ENCODE measurements at regions not wholly inside any gene's neighbourhood (a gene's known extent, or its start where the extent isn't known, plus 50 kb on each side); places are given as distances from the start of the nearest gene placed in this dataset.
"Not testable (repeated sequence)": the region's sequence is repeated elsewhere in the genome, so short reads cannot be mapped to it uniquely, and the experiment has no call there.

- no peaks in the 10 kb centered on the region for H3K27me3 ChIP-seq (ENCODE audit: control insufficient read depth, insufficient read depth, low read length)
- TF ChIP-seq CTCF (IDR thresholded peaks at IDR 0.05; ENCODE audit: insufficient read depth, low read length, severe bottlenecking) = no peak
- H3K36me3 ChIP-seq (ENCODE audit: control insufficient read depth, insufficient read depth, low read length) = no peaks in the 10 kb centered on the region
- DNase-seq (ENCODE audit: low read depth) (no peak), FAIRE-seq (no peak)
- no peak overlapping the region for H3K4me3 ChIP-seq (ENCODE audit: low read depth, low read length)
Measured at GRCh38 chr5:116881921-116882531, 307.4 kb upstream of the SEMA6A start.

- no peak for FAIRE-seq
- no peaks in the 10 kb centered on the region for H3K27me3 ChIP-seq (ENCODE audit: control insufficient read depth, insufficient read depth, low read length)
- DNase-seq (ENCODE audit: low read depth) = no peak
- no peaks in the 10 kb centered on the region for H3K36me3 ChIP-seq (ENCODE audit: control insufficient read depth, insufficient read depth, low read length)
- no peak for TF ChIP-seq CTCF (IDR thresholded peaks at IDR 0.05; ENCODE audit: insufficient read depth, low read length, severe bottlenecking)
- H3K4me3 ChIP-seq (ENCODE audit: low read depth, low read length) = no peak overlapping the region
Measured at GRCh38 chr5:116880601-116881000, 306.0 kb upstream of the SEMA6A start.

- H3K4me3 ChIP-seq (ENCODE audit: low read depth, low read length) = no peak overlapping the region
- no peak for TF ChIP-seq CTCF (IDR thresholded peaks at IDR 0.05; ENCODE audit: insufficient read depth, low read length, severe bottlenecking)
- FAIRE-seq (no peak), DNase-seq (ENCODE audit: low read depth) (no peak)
- no peaks in the 10 kb centered on the region for H3K27me3 ChIP-seq (ENCODE audit: control insufficient read depth, insufficient read depth, low read length)
- H3K36me3 ChIP-seq (ENCODE audit: control insufficient read depth, insufficient read depth, low read length) = no peaks in the 10 kb centered on the region
Measured at GRCh38 chr5:116880150-116880549, 305.5 kb upstream of the SEMA6A start.

- no peak overlapping the region for H3K4me3 ChIP-seq (ENCODE audit: low read depth, low read length)
- H3K27me3 ChIP-seq (ENCODE audit: control insufficient read depth, insufficient read depth, low read length) = no peaks in the 10 kb centered on the region
- no peak for FAIRE-seq
- peak; percentile 18 for DNase-seq (ENCODE audit: low read depth)
- H3K36me3 ChIP-seq (ENCODE audit: control insufficient read depth, insufficient read depth, low read length) = no peaks in the 10 kb centered on the region
- no peak for TF ChIP-seq CTCF (IDR thresholded peaks at IDR 0.05; ENCODE audit: insufficient read depth, low read length, severe bottlenecking)
Measured at GRCh38 chr5:116876240-116876840, 301.7 kb upstream of the SEMA6A start.

GRCh38 chr5:116872986-116873385 is 298.4 kb upstream of the SEMA6A start:
- Histone ChIP-seq H3K36me3 (ENCODE audit: control insufficient read depth, insufficient read depth, low read length) (no peaks in the 10 kb centered on the region), H3K27me3 (ENCODE audit: control insufficient read depth, insufficient read depth, low read length) (no peaks in the 10 kb centered on the region), H3K4me3 (ENCODE audit: low read depth, low read length) (no peak overlapping the region)
- no peak for TF ChIP-seq CTCF (IDR thresholded peaks at IDR 0.05; ENCODE audit: insufficient read depth, low read length, severe bottlenecking)
- DNase-seq (ENCODE audit: low read depth) (peak; percentile 41), FAIRE-seq (no peak)

- FAIRE-seq (no peak), DNase-seq (ENCODE audit: low read depth) (no peak)
- Histone ChIP-seq H3K27me3 (ENCODE audit: control insufficient read depth, insufficient read depth, low read length) (no peaks in the 10 kb centered on the region), H3K4me3 (ENCODE audit: low read depth, low read length) (no peak overlapping the region), H3K36me3 (ENCODE audit: control insufficient read depth, insufficient read depth, low read length) (no peaks in the 10 kb centered on the region)
- TF ChIP-seq CTCF (IDR thresholded peaks at IDR 0.05; ENCODE audit: insufficient read depth, low read length, severe bottlenecking) = no peak
Measured at GRCh38 chr5:116872486-116872885, 297.9 kb upstream of the SEMA6A start.

- FAIRE-seq; H3K27me3 ChIP-seq (ENCODE audit: control insufficient read depth, insufficient read depth, low read length); DNase-seq (ENCODE audit: low read depth); H3K36me3 ChIP-seq (ENCODE audit: control insufficient read depth, insufficient read depth, low read length); H3K4me3 ChIP-seq (ENCODE audit: low read depth, low read length): not testable (repeated sequence)
Measured at GRCh38 chr5:116867825-116868224, 293.2 kb upstream of the SEMA6A start.

All from bronchial epithelial cell (primary cell).